ENCODE measurements at regions not wholly inside any gene's neighbourhood (a gene's known extent, or its start where the extent isn't known, plus 50 kb on each side); places are given as distances from the start of the nearest gene placed in this dataset.

DNA sequence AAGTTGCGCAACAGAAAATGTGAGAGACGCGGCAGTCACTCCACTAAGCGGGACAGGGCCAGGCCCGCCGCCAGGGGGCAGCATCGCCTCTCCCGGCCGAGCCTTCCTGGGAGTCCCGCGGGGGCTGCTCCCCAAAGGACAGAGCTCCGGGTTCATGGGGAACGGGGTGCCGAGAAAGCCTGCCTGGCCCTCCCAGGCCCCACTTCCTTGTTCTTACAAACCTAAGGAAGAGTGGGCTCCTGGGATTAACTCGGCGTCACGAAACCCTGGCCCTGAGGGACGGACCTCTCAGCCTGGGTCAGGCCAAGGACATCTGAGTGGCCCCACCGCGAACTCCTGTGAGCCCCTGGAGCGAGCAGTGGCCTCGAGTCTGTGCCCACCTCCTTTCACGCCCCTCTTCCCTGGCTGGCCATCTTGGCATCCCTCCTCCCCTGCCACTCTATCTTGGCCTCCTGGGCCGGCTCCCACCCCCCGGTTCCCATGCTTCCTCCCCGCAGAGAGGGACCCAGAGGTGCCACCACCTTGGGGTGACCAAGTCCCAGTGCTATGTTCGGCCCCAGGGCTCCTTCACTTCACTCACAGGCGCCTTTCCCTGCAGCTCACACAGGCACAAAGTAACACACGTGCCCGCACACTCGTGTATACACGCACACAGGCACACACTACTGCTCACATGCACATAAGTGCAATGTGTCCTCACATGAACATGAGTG is 99.9 kb upstream of the FGF3 start:
- TF ChIP-seq, protein P1, sequence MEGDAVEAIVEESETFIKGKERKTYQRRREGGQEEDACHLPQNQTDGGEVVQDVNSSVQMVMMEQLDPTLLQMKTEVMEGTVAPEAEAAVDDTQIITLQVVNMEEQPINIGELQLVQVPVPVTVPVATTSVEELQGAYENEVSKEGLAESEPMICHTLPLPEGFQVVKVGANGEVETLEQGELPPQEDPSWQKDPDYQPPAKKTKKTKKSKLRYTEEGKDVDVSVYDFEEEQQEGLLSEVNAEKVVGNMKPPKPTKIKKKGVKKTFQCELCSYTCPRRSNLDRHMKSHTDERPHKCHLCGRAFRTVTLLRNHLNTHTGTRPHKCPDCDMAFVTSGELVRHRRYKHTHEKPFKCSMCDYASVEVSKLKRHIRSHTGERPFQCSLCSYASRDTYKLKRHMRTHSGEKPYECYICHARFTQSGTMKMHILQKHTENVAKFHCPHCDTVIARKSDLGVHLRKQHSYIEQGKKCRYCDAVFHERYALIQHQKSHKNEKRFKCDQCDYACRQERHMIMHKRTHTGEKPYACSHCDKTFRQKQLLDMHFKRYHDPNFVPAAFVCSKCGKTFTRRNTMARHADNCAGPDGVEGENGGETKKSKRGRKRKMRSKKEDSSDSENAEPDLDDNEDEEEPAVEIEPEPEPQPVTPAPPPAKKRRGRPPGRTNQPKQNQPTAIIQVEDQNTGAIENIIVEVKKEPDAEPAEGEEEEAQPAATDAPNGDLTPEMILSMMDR (IDR thresholded peaks at IDR 0.05; ENCODE audit: poor library complexity), result peak; percentile 99
- no peak for TF ChIP-seq EZH2 (IDR thresholded peaks at IDR 0.05; ENCODE audit: borderline replicate concordance)

All from hepatocyte (in vitro differentiated cells).